Panc1 (cell line): ENCODE measurements at regions not wholly inside any gene's neighbourhood (a gene's known extent, or its start where the extent isn't known, plus 50 kb on each side); places are given as distances from the start of the nearest gene placed in this dataset.

Experiments used
- POLR2AphosphoS5 ChIP-seq: IDR thresholded peaks from 2 replicates; pipeline ENCODE4 v1.6.1; 2012; ENCODE audit warnings: mild to moderate bottlenecking, low read depth, low read length, moderate library complexity
- SIN3A ChIP-seq: IDR thresholded peaks from 2 replicates; pipeline ENCODE4 v1.6.1; 2012; ENCODE audit warnings: low read depth, mild to moderate bottlenecking, low read length, moderate library complexity, borderline replicate concordance; ENCODE audit not compliant: insufficient read depth
- TCF7L2 ChIP-seq: IDR thresholded peaks from 2 replicates; pipeline ENCODE4 v1.6.1; 2011; ENCODE audit warnings: mild to moderate bottlenecking, low read depth, low read length, inconsistent platforms
- TF ChIP-seq, protein P1 (sequence below): fragments of 450-650 bp; IDR thresholded peaks from 2 replicates; pipeline ENCODE4 v1.5.1; 2017; ENCODE audit warnings: mild to moderate bottlenecking
- TF ChIP-seq, protein P2 (sequence below), 2 experiments: IDR thresholded peaks; 2 replicates each; pipeline ENCODE4 v1.6.1; 2011 to 2012; ENCODE audit warnings: low read depth in 2 of 2, control low read depth in 1 of 2, low read length in 1 of 2, mild to moderate bottlenecking in 1 of 2, moderate library complexity in 1 of 2; ENCODE audit not compliant: insufficient read depth in 1 of 2

DNA sequence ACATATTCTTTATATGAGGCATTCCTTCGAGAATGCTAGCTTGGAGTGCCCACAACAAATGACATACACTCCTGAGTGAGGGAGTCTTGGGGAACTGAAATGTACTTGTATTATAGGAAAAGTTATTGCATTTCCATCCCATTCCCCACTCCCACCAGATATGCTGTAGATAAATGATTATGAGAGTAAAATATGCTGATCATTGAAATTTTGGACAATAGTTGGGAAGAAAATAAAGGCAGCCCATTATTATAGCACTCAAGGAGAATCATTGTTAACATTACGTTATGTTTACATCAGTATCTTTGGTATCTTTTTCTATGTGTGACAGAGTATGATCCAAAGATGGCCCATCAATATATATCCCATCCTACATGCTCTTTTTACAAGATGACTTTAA, 194.4 kb downstream of the GATA3 start:
- TF ChIP-seq, protein P1, sequence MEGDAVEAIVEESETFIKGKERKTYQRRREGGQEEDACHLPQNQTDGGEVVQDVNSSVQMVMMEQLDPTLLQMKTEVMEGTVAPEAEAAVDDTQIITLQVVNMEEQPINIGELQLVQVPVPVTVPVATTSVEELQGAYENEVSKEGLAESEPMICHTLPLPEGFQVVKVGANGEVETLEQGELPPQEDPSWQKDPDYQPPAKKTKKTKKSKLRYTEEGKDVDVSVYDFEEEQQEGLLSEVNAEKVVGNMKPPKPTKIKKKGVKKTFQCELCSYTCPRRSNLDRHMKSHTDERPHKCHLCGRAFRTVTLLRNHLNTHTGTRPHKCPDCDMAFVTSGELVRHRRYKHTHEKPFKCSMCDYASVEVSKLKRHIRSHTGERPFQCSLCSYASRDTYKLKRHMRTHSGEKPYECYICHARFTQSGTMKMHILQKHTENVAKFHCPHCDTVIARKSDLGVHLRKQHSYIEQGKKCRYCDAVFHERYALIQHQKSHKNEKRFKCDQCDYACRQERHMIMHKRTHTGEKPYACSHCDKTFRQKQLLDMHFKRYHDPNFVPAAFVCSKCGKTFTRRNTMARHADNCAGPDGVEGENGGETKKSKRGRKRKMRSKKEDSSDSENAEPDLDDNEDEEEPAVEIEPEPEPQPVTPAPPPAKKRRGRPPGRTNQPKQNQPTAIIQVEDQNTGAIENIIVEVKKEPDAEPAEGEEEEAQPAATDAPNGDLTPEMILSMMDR, result no peak
- TF ChIP-seq POLR2AphosphoS5, result no peak
- TF ChIP-seq, protein P2, sequence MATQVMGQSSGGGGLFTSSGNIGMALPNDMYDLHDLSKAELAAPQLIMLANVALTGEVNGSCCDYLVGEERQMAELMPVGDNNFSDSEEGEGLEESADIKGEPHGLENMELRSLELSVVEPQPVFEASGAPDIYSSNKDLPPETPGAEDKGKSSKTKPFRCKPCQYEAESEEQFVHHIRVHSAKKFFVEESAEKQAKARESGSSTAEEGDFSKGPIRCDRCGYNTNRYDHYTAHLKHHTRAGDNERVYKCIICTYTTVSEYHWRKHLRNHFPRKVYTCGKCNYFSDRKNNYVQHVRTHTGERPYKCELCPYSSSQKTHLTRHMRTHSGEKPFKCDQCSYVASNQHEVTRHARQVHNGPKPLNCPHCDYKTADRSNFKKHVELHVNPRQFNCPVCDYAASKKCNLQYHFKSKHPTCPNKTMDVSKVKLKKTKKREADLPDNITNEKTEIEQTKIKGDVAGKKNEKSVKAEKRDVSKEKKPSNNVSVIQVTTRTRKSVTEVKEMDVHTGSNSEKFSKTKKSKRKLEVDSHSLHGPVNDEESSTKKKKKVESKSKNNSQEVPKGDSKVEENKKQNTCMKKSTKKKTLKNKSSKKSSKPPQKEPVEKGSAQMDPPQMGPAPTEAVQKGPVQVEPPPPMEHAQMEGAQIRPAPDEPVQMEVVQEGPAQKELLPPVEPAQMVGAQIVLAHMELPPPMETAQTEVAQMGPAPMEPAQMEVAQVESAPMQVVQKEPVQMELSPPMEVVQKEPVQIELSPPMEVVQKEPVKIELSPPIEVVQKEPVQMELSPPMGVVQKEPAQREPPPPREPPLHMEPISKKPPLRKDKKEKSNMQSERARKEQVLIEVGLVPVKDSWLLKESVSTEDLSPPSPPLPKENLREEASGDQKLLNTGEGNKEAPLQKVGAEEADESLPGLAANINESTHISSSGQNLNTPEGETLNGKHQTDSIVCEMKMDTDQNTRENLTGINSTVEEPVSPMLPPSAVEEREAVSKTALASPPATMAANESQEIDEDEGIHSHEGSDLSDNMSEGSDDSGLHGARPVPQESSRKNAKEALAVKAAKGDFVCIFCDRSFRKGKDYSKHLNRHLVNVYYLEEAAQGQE (IDR thresholded peaks at IDR 0.05; ENCODE audit: insufficient read depth in 1 of 2, low read depth in 2 of 2, low read length in 1 of 2), result no peak
- TF ChIP-seq TCF7L2, result no peak
- no peak for TF ChIP-seq SIN3A
